Astrocyte (in vitro differentiated cells and primary cell): ENCODE measurements at regions not wholly inside any gene's neighbourhood (a gene's known extent, or its start where the extent isn't known, plus 50 kb on each side); places are given as distances from the start of the nearest gene placed in this dataset.

ENCODE experiments used
- DNase-seq: peaks from one replicate; pipeline ENCODE4 v3.0.0-alpha.2; 2010; ENCODE audit warnings: low read depth
- FAIRE-seq: peaks from 2 replicates; lab custom pipeline; 2011; peaks lifted over from hg19 to GRCh38; lab: Jason Lieb, UNC
- H2AFZ ChIP-seq: 2 replicates; pipeline ENCODE4 v1.6.0; 2012; ENCODE audit warnings: low read depth, low read length, inconsistent platforms
- H3K27ac ChIP-seq: 2 replicates; pipeline ENCODE4 v1.5.1; 2011; ENCODE audit warnings: low read depth, low read length, inconsistent platforms
- H3K27me3 ChIP-seq: 2 replicates; pipeline ENCODE4 v1.6.0; 2011; ENCODE audit warnings: low read length, inconsistent platforms; ENCODE audit not compliant: insufficient read depth
- H3K36me3 ChIP-seq: 2 replicates; pipeline ENCODE4 v1.5.1; 2011; ENCODE audit warnings: low read length, inconsistent platforms; ENCODE audit not compliant: insufficient read depth
- H3K4me1 ChIP-seq: 2 replicates; pipeline ENCODE4 v1.5.1; 2011; ENCODE audit warnings: low read length, inconsistent platforms; ENCODE audit not compliant: insufficient read depth
- H3K4me2 ChIP-seq: 2 replicates; pipeline ENCODE4 v1.6.0; 2012; ENCODE audit warnings: low read length, inconsistent platforms
- H3K4me3 ChIP-seq: 2 replicates; pipeline ENCODE4 v1.5.1; 2011; ENCODE audit warnings: low read depth, mild to moderate bottlenecking, low read length, inconsistent platforms; ENCODE audit not compliant: insufficient read depth
- H3K79me2 ChIP-seq: 2 replicates; pipeline ENCODE4 v1.6.0; 2012; ENCODE audit warnings: mild to moderate bottlenecking, low read length, inconsistent platforms; ENCODE audit not compliant: insufficient read depth
- H3K9ac ChIP-seq: 2 replicates; pipeline ENCODE4 v1.6.0; 2012; ENCODE audit warnings: mild to moderate bottlenecking, low read length, inconsistent platforms
- H3K9me3 ChIP-seq: 2 replicates; pipeline ENCODE4 v1.5.1; 2012; ENCODE audit warnings: low read depth, mild to moderate bottlenecking, low read length, inconsistent platforms; ENCODE audit not compliant: insufficient read depth
- H4K20me1 ChIP-seq: 2 replicates; pipeline ENCODE4 v1.6.0; 2012; ENCODE audit warnings: low read length, inconsistent platforms; ENCODE audit not compliant: insufficient read depth
- H3K27ac Mint-ChIP-seq: one replicate; pipeline ENCODE4 v1.8.0; 2021; ENCODE audit warnings: mild to moderate bottlenecking, mixed read lengths; ENCODE audit not compliant: unreplicated experiment
- H3K27me3 Mint-ChIP-seq: one replicate; pipeline ENCODE4 v1.8.0; 2021; ENCODE audit warnings: low read depth, mixed read lengths; ENCODE audit not compliant: unreplicated experiment
- H3K36me3 Mint-ChIP-seq: one replicate; pipeline ENCODE4 v1.8.0; 2021; ENCODE audit warnings: low read depth, mixed read lengths; ENCODE audit not compliant: unreplicated experiment
- H3K4me1 Mint-ChIP-seq: one replicate; pipeline ENCODE4 v1.8.0; 2021; ENCODE audit warnings: low read depth, mixed read lengths; ENCODE audit not compliant: unreplicated experiment
- H3K4me3 Mint-ChIP-seq: one replicate; pipeline ENCODE4 v1.8.0; 2021; ENCODE audit warnings: mild to moderate bottlenecking, moderate library complexity, mixed read lengths; ENCODE audit not compliant: unreplicated experiment
- H3K9me3 Mint-ChIP-seq: one replicate; pipeline ENCODE4 v1.8.0; 2021; ENCODE audit warnings: mild to moderate bottlenecking, mixed read lengths; ENCODE audit not compliant: unreplicated experiment
- EZH2 ChIP-seq: IDR thresholded peaks from 2 replicates; pipeline ENCODE4 v1.6.1; 2012; ENCODE audit warnings: mild to moderate bottlenecking, low read length, inconsistent platforms; ENCODE audit not compliant: insufficient read depth
- TF ChIP-seq, protein P1 (sequence below): IDR thresholded peaks from 2 replicates; pipeline ENCODE4 v1.5.1; 2011; ENCODE audit warnings: low read depth, mild to moderate bottlenecking, inconsistent platforms, low read length, moderate library complexity; ENCODE audit not compliant: insufficient read depth

DNA sequence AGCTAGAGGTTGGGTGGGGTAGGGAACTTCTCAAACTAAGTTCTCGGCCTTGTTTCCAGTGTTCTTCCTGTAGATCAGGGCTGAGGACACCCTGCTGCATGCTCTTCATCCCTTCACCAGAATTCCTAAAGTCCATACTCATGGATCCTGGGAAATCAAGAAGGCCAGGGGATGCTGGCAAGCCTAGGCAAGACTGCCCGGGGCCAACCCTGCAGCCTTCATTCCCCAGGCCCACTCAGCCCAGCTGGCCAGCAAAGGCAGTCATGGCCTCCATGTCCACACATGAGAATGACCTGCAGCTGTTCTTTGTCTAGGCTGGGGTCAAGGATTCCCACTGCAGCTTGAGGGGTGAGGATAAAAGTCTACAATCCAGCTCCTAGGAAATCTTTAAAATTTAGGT lies 109.3 kb upstream of the ETV6 start:
- Mint-ChIP-seq H3K9me3 (no peaks in the 10 kb centered on the region), H3K27ac (no peak overlapping the region), H3K4me3 (no peak overlapping the region), H3K4me1 (peaks cover 5% of the 10 kb centered on the region), H3K36me3 (no peaks in the 10 kb centered on the region), H3K27me3 (peaks cover 7% of the 10 kb centered on the region)
- DNase-seq, result no peak
- no peak overlapping the region for H3K4me3 ChIP-seq
- no peak overlapping the region for H2AFZ ChIP-seq
- no peaks in the 10 kb centered on the region for H4K20me1 ChIP-seq
- no peak overlapping the region for H3K27ac ChIP-seq
- TF ChIP-seq, protein P1, sequence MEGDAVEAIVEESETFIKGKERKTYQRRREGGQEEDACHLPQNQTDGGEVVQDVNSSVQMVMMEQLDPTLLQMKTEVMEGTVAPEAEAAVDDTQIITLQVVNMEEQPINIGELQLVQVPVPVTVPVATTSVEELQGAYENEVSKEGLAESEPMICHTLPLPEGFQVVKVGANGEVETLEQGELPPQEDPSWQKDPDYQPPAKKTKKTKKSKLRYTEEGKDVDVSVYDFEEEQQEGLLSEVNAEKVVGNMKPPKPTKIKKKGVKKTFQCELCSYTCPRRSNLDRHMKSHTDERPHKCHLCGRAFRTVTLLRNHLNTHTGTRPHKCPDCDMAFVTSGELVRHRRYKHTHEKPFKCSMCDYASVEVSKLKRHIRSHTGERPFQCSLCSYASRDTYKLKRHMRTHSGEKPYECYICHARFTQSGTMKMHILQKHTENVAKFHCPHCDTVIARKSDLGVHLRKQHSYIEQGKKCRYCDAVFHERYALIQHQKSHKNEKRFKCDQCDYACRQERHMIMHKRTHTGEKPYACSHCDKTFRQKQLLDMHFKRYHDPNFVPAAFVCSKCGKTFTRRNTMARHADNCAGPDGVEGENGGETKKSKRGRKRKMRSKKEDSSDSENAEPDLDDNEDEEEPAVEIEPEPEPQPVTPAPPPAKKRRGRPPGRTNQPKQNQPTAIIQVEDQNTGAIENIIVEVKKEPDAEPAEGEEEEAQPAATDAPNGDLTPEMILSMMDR, result no peak
- no peak for TF ChIP-seq EZH2
- H3K4me1 ChIP-seq, result peaks cover under 1% of the 10 kb centered on the region
- H3K9me3 ChIP-seq, result no peaks in the 10 kb centered on the region
- no peaks in the 10 kb centered on the region for H3K79me2 ChIP-seq
- no peak overlapping the region for H3K9ac ChIP-seq
- H3K36me3 ChIP-seq, result no peaks in the 10 kb centered on the region
- no peak for FAIRE-seq
- no peak overlapping the region for H3K4me2 ChIP-seq
- peaks cover 5% of the 10 kb centered on the region for H3K27me3 ChIP-seq

DNA sequence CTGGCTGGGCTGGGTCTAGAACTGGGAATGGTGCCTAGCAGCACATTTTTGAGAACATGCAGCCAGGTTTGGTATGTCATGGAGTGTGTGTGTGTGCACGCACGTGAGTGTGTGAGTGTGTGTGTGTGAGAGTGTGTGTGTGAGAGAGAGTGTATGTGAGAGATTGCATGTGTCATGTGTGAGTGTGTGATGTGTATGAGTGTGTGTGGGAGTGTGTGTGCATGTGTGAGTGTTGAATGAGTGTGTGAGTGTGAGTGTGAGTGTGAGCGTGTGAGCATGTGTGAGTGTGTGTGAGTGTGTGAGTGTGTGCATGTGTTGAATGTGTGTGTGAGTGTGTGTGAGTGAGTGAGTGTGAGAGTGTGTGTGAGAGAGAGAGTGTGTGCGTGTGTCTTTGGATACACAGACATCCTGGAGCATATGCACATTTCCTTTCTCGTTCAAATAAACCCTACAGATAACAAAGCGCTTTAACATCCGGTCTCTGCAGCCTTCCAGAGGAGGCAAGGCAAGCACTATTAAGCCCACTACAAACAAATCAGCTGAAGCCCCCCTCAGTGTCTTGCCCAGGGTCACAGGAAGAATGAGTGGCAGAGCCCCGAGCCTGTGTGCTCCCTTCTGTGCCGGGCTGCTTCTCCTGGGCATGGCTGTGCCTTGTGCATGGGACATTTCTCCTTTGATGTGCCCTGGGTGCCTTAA lies 108.7 kb upstream of the ETV6 start:
- Mint-ChIP-seq H3K27me3 (peaks cover 7% of the 10 kb centered on the region), H3K4me3 (no peak overlapping the region), H3K9me3 (no peaks in the 10 kb centered on the region), H3K27ac (no peak overlapping the region), H3K4me1 (peaks cover 11% of the 10 kb centered on the region), H3K36me3 (no peaks in the 10 kb centered on the region)
- no peak overlapping the region for H3K4me2 ChIP-seq
- peaks cover 4% of the 10 kb centered on the region for H3K4me1 ChIP-seq
- H3K9me3 ChIP-seq, result no peaks in the 10 kb centered on the region
- no peak overlapping the region for H2AFZ ChIP-seq
- peaks cover 5% of the 10 kb centered on the region for H3K27me3 ChIP-seq
- DNase-seq (no peak), FAIRE-seq (no peak)
- H3K36me3 ChIP-seq, result no peaks in the 10 kb centered on the region
- H3K27ac ChIP-seq, result no peak overlapping the region
- no peaks in the 10 kb centered on the region for H3K79me2 ChIP-seq
- no peak overlapping the region for H3K9ac ChIP-seq
- H4K20me1 ChIP-seq, result no peaks in the 10 kb centered on the region
- no peak overlapping the region for H3K4me3 ChIP-seq
- TF ChIP-seq EZH2, result no peak
- TF ChIP-seq, protein P1, result no peak

DNA sequence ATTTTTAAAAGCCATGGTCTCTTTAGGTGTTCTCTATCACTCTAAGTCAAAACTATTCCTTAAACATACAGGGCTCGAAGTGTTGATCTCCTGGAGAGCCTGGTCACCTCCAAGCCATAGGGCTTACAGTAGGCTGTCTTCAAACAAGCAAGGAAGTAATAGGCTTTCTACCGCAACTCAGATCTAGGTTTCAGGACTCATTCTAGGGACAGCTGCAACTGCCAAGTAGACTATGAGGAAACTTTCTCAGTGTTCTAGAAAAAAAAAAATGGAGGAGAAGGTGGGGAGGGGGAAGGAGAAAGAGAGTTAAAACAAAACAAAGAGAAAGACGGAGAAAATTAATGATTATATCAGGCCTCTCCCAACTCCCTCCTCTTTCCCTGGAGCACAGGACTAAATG lies 106.9 kb upstream of the ETV6 start:
- Histone ChIP-seq H3K36me3 (no peaks in the 10 kb centered on the region), H2AFZ (no peak overlapping the region), H3K79me2 (no peaks in the 10 kb centered on the region), H4K20me1 (no peaks in the 10 kb centered on the region), H3K4me1 (peaks cover 4% of the 10 kb centered on the region), H3K9me3 (no peaks in the 10 kb centered on the region), H3K4me2 (no peak overlapping the region), H3K9ac (no peak overlapping the region), H3K27me3 (peaks cover 5% of the 10 kb centered on the region), H3K4me3 (no peak overlapping the region), H3K27ac (no peak overlapping the region)
- no peaks in the 10 kb centered on the region for H3K9me3 Mint-ChIP-seq
- no peak overlapping the region for H3K27ac Mint-ChIP-seq
- TF ChIP-seq EZH2, result no peak
- TF ChIP-seq, protein P1, result no peak
- peaks cover 14% of the 10 kb centered on the region for H3K4me1 Mint-ChIP-seq
- FAIRE-seq, result no peak
- no peak for DNase-seq
- no peaks in the 10 kb centered on the region for H3K36me3 Mint-ChIP-seq
- H3K27me3 Mint-ChIP-seq, result peaks cover 4% of the 10 kb centered on the region
- H3K4me3 Mint-ChIP-seq, result no peak overlapping the region
